Activated CD4-positive, alpha-beta T cell treated with anti-CD3 and anti-CD28 coated beads, Interleukin-2, amount 50 U/mL, for 4 hours (primary cell): ENCODE measurements at regions not wholly inside any gene's neighbourhood (a gene's known extent, or its start where the extent isn't known, plus 50 kb on each side); places are given as distances from the start of the nearest gene placed in this dataset.

Experiments used
- DNase-seq, 2 experiments: peaks; one replicate each; pipeline ENCODE4 v3.0.0-alpha.2; 2020

- DNase-seq, result no peak
Measured at GRCh38 chr3:72058493-72059081, 273.6 kb upstream of the PROK2 start.

- no peak for DNase-seq
Measured at GRCh38 chr3:72055436-72055835, 270.5 kb upstream of the PROK2 start.

DNA sequence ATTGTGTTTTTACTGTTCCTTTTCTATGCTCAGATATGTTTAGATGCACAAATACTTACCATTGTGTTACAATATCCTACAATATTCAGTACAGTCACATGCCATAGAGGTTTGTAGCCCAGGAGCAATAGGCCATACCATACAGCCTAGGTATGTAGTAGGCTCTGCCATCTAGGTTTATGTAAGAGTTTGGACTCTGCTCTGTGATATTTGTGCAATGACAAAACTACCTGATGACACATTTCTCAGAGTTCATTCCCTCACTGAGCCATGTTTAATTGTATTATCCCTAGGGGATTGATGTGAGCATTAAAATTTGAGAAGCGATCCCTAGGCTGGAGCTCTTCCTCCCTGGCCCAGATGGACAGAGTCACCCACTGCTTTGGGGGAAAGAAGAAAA lies 270.0 kb upstream of the PROK2 start:
- DNase-seq, result no peak

DNA sequence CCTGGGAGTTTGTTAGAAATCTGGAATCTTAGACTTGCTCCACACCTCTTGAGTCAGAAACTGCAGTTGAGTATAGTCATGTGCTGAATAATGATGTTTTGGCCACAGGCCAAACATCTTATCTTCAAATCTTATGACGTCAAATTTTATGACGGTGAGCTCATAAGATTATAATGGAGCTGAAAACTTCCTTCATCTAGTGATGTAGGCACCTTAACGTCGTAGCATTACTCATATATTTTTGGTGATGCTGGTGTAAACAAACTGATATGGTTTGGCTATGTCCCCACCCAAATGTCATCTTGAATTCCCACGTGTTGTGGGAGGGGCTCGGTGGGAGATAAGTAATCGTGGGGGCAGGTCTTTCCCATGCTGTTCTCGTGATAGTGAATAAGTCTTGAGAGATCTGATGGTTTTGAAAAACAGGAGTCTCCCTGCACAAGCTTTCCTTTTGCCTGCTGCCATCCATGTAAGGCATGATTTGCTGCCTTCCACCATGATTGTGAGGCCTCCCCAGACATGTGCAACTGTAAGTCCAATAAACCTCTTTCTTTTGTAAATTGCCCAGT lies 268.0 kb upstream of the PROK2 start:
- no peak for DNase-seq

DNA sequence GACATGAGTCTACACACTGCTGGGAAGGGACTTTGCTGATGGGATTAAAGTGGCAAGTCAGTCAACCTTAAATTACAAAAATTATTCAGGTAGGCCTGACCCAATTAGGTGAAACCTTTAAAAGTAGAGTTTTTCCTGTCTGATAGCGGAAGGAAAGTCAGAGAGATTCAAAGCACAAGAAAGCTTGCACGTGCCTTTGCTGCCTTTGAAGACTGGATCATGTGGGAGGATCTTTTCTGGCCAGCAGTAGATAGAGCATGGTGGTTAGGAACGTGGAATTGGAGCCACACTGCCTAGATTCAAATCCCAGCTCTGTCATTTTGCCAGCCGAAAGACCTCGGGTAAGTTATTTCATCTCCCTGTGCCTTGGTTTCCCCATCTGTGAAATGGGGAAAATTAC lies 265.8 kb upstream of the PROK2 start:
- no peak for DNase-seq

DNA sequence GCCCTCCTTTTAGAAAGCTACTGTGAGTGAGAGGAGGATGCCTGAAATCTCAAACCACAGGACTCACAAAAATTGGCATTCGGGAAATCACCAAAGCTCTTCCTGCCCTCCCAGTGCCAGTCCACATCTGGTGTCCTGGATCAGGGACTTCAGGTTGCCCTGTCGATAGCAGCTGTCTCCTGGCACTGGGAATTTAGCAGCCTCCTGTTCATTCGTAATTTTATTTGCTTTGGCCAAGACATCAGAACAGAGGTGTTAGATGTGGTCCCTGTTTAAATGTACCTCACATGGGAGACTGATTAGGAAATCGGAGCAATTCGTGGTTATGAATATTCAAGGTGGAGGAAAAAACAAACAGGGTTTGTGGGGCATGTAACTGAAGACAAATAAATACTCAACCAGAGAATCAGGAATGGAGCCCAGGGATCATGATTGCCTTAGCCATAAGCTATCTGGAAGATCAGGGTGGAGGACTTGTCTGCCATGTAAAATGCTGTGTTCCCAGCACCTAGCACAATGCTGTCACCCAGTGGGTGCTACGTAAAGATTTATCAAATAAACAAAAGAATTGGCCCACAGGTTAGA lies 265.2 kb upstream of the PROK2 start:
- no peak for DNase-seq

GRCh38 chr3:72049300-72049699 lies 264.4 kb upstream of the PROK2 start:
- no peak for DNase-seq

DNA sequence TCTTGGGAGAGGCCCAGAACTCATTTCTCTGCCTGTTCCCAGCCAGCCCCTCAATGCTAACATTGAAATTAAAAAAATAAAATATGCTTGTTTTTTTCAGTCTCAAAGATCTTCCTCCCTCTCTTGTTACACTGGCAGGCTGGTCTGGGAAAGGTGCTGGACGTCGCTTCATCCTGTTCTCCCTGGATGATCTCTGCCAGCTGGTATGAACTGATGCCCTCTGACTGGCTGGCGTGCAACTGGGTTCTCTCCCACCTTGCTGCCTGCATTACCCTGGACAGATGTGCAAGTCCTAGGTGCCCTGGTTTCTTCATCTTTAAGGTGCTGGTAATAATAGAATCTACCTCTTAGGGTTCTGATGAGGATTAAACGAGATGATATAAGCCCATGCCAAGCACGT lies 263.9 kb upstream of the PROK2 start:
- no peak for DNase-seq

DNA sequence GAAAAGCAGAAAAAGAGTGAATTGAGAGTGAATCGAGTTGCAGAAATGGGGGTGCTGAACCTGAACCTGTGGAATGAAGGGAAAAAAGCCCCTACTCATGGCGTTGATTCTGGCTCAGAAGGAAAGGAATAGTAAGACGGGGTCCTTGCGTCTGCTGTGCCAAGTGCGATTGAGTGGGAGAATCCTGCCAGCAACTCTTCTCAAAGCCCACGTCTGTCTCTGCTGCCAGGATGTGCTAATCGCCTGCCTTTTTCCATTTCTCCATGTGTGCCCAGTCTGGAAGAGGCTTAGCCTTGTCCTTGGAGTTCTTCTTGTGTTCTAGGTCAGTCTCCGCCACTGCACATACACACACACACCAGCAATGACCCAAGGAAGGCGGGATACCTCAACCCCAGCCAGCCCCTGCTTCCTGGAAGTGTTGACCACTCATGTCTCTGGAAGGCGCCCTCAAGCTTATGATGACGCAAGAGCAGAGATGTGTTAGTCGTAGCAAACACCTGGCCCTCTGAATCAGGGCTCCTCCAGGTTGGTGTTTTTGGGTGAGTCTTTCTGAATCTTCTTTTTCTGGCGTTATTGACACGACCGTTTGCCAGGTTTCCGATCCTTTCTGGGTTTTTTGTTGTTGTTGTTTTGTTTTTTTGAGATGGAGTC lies 262.4 kb upstream of the PROK2 start:
- DNase-seq, result no peak

- DNase-seq, result no peak
Measured at GRCh38 chr3:72044231-72044855, 259.4 kb upstream of the PROK2 start.

- DNase-seq, result no peak
Measured at GRCh38 chr3:72043204-72044133, 258.5 kb upstream of the PROK2 start.

DNA sequence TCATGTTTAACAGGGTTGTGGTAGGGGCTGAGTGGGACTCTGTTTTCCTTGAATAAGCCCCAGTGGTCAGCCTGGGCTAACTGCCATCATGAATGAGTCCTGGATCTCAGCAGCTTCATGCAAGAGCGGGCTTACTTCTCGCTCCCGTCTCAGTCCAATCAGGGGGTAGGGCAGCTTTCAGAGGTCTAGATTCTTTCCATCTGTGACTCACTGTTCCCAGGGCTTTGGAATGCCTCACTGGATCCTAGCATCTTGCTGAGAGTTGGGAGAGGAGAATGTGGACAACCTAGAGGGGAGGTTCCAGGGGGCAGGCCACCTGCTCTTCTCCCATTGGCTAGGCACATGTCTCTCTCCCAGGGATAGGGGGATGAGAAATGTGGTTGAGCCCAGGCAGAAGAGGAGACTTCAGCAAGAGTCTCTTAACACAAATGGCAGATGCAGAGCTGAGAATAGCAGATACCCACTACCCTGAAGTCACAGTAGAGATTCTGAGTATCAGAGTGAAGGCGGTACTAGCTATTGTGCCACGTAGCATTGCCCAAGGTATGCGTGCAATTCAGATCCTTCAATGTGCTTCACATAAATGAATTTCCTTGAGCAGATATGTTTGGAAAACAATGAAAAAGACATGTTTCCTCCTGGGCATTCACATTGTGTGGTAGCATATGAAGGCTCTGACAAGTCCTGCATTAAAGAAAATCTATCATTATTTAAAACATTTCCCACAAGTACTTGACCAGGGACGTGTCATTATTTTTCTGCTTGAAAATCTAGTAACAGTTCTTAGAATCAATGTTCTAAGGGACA lies 257.7 kb upstream of the PROK2 start:
- DNase-seq, result no peak

DNA sequence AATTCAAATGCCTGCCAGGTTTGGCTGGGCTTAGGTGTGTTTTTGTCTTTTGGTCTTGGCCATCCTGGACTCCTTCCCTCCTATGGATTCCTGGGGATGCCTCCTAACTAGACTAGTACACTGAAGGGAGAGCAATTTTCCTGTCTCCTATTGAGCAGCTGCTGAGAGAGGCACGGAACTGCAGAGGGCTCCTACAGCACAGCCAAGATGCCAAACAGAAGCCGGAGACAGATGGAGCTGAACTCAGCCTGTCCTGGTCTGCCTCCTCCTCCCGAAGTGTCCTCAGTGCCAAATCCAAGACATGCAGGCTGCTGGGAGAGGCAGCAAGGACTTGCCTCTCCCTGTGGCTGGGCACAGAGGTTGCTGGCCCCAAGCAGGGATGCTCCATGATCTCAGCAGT lies 256.6 kb upstream of the PROK2 start:
- DNase-seq, result no peak

- DNase-seq, result no peak
Measured at GRCh38 chr3:72041076-72041475, 256.1 kb upstream of the PROK2 start.

DNA sequence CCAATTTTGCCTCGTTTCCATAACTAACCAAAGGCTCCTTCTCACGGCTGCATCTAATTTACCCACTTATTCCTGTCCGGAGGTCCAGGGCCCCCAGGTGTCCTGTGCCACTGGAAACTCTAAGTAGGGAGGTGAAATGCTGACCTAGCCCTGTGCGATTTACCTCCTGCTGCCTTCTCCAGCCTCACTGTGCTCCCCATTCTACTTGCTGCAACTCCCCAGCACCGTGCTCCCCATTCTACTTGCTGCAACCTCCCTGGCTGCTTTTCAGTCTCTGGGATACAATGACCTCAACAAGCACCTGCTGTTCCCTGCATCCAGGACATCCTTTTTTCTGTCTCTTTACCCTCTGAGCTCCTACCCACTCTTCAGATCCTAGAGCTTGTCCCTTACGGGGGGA lies 254.7 kb upstream of the PROK2 start:
- no peak for DNase-seq

DNA sequence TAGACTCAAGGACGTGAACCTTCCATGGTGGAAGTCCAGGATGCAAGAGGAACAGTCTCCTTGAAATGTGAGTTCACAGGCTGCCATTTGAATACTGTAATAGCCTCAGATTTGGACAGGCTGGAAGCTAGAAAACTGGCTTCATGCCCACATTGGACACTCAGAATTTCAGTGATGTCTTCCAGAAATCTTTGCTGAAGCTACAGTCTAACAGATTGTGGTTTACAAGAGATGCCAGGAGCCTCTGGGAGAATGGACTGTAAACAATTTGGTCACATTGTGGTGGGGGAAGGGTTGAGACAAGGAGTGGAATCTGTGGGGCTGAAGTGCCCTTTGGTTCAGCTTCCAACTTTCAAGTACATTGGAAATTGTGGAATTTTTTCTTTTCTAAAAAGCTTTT lies 252.0 kb upstream of the PROK2 start:
- DNase-seq, result no peak

DNA sequence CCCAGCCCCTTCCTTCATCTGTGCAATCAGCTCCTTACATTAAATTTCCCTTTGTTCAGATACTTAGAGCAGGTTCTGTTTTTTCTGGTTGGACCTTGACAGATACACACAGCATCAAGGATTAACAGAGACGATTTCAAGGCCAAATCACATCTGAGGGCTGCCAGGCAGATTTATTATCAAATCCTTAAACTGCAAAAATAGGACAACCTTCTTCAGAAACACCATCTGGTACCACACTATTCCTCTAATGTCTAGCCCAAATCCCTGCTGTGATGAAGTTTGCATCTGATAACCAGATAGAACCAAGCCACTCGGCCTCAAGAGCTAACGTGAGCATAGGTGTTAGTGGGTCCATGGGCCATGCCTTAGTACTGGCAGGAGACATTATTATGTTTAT lies 250.7 kb upstream of the PROK2 start:
- no peak for DNase-seq

DNA sequence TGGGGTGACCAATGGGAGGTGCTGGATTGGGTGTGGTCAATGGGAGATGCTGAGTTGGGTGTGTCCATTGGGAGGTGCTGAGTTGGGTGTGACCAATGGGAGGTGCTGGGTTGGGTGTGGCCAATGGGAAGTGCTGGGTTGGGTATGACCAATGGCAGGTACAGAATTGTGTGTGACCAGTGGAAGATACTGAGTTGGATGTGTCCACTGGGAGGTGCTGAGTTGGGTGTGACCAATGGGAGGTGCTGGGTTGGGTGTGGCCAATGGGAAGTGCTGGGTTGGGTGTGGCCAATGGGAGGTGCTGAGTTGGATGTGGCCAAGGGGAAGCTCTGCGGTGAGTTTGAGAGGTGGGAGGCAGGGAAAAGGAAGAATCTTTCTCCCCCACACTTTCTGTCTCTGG lies 250.0 kb upstream of the PROK2 start:
- no peak for DNase-seq

DNA sequence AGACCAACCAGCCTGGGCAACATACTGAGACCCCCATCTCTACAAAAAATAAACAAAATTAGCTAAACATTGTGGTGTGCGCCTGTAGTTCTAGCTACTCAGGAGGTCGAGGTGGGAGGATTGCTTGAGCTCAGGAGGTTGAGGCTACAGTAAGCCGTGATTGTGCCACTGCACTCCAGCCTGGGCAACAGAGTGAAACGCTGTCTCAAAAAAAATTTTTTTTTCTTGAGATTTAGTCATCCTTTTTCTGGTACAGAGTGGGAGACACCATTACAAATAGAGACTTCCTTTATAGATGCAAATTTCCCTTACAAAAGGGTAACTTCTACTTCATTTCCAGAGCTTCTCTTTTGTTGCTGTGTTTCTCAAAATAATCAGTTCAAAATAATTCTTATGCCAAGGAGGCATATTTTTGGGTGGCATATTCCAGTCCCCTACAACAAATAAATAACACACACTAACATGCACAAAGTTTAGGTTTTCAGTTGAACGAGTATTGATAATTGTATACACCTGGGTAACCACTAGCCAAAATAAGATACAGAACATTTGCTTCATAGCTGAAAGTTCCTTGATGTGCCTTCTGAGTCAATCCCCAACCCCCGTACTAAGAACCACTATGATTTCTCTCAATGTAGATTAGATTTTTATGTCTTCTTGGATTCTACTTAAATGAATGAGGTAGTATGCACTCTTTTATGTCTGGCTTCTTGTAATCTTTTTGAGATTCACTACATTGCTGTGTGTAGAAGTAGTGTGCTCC lies 248.9 kb upstream of the PROK2 start:
- no peak for DNase-seq

DNA sequence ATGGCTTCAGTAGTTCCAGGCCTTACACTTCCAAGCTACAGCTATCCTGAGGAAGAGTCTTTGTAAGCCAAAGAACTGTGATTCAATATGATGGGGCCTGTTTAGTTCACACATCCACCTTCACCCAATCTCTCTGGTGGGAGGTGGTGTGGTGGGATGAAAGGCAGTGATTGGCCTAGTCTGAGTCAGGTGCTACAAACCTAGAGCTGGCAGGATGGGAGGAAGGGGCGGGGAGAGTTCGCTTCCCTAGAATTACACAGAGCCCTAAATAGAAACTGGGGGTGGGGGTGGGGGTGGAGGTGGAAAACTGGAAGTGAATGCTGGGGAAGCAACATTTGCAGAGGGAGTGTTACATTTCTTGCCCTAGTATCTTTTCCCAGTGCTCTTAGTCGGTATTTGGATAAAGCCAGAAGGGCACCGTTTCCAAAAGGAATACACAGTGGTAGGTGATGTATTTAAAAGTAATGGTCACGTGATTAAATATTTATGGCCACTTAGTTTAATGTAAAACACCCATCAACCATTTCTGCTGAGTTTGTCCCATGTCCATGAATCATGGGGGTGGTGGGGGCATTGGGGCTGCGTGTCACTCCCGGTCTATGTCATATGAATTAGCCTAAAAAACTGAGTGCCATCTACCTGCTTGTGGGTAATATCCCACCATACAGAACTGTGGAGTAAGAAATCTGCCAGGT lies 247.6 kb upstream of the PROK2 start:
- no peak for DNase-seq

DNA sequence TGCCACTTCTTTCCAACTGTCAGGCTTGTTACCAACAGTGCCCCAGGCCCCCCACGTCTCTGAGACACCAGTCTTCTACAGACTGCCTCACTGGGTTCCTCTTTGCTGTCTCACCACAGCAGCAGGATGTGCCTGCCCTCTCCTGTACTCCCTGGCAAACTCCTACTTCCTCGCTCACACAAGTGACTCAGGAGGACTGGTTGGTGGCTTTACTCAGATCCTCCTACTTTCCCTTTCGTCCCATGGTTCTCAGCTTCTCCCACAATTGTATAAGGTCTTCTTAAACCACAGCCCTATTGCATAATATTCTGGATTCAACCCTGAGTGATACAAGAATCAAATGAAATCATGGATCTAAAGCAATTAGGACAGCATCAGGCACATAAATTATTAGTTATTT lies 246.6 kb upstream of the PROK2 start:
- DNase-seq, result no peak
